ENCODE measurements at regions not wholly inside any gene's neighbourhood (a gene's known extent, or its start where the extent isn't known, plus 50 kb on each side); places are given as distances from the start of the nearest gene placed in this dataset.

DNA sequence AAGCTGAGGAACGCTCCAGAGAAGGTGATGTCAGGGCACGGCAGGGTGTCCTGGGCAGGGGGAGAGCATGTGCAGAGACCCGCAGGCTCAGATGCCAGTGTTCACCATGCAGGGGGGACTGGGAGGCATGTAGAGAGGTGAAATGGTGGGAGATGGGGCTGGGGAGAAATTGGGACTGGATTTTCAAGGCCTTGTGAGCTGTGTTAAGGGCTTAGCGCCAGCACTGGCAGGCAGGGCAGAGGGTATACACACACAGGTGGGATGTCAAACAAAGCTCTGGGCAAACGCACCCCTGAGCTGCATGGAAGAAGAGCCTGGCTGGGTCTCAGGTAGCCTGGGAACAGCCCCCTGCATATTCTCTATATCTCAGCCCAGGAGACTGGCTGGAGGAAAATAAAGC lies 282.7 kb downstream of the SHQ1 start:
- Mint-ChIP-seq H3K4me1 (ENCODE audit: unreplicated experiment) (no peaks in the 10 kb centered on the region), H3K27ac (ENCODE audit: unreplicated experiment) (no peak overlapping the region), H3K4me3 (ENCODE audit: unreplicated experiment) (no peak overlapping the region), H3K27me3 (ENCODE audit: unreplicated experiment) (no peaks in the 10 kb centered on the region), H3K9me3 (ENCODE audit: unreplicated experiment) (no peaks in the 10 kb centered on the region), H3K36me3 (ENCODE audit: unreplicated experiment) (no peaks in the 10 kb centered on the region)
- no peak for DNase-seq (ENCODE audit: extremely low spot score, unreplicated experiment)
- TF ChIP-seq, protein P1, sequence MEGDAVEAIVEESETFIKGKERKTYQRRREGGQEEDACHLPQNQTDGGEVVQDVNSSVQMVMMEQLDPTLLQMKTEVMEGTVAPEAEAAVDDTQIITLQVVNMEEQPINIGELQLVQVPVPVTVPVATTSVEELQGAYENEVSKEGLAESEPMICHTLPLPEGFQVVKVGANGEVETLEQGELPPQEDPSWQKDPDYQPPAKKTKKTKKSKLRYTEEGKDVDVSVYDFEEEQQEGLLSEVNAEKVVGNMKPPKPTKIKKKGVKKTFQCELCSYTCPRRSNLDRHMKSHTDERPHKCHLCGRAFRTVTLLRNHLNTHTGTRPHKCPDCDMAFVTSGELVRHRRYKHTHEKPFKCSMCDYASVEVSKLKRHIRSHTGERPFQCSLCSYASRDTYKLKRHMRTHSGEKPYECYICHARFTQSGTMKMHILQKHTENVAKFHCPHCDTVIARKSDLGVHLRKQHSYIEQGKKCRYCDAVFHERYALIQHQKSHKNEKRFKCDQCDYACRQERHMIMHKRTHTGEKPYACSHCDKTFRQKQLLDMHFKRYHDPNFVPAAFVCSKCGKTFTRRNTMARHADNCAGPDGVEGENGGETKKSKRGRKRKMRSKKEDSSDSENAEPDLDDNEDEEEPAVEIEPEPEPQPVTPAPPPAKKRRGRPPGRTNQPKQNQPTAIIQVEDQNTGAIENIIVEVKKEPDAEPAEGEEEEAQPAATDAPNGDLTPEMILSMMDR (IDR thresholded peaks at IDR 0.05) = no peak

- DNase-seq (ENCODE audit: extremely low spot score, unreplicated experiment) = no peak
- H3K4me1 Mint-ChIP-seq (ENCODE audit: unreplicated experiment) = no peaks in the 10 kb centered on the region
- no peak overlapping the region for H3K4me3 Mint-ChIP-seq (ENCODE audit: unreplicated experiment)
- no peaks in the 10 kb centered on the region for H3K27me3 Mint-ChIP-seq (ENCODE audit: unreplicated experiment)
- TF ChIP-seq, protein P1 (IDR thresholded peaks at IDR 0.05) = no peak
- no peak overlapping the region for H3K27ac Mint-ChIP-seq (ENCODE audit: unreplicated experiment)
- H3K36me3 Mint-ChIP-seq (ENCODE audit: unreplicated experiment) = no peaks in the 10 kb centered on the region
- no peaks in the 10 kb centered on the region for H3K9me3 Mint-ChIP-seq (ENCODE audit: unreplicated experiment)
Measured at GRCh38 chr3:72563690-72564370, 284.4 kb downstream of the SHQ1 start.

DNA sequence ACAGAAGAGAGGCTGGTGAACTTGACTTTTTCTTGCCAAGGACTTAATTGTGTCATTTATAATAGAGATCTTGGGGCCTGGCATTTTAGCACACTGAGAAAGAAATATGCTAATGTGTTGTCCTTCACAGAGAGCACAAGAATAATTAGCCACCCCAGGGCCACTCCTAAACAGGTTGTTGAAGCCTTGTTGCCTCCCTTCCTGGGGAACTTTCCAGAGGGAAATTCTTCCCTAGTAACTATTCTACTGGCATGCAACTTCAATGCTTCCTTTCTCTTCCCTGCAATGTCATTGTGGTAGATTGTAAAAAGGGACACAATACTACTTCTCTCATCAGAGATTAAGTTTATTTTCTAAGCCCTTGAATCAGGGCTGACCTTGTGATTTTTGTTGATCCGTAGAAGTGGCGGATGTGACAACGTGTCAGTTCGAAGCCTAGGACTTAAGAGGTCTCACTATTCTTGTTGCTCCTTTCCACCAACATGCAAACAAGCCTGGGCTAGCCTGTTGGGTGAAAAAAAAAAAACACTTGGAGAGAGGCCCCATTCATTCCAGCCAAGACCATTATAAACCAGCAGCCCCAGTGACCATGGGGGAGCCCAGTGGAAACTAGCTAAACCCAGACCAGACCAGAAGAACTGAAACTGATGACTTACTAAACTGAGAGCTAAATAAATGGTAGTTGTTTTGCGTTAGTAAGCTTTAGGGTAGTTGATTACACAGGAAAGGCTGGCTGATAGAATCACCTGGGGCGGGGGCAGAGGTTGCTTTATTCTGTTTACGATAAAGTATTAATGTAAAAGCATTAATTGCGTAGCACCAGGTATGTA lies 287.2 kb downstream of the SHQ1 start:
- H3K9me3 Mint-ChIP-seq (ENCODE audit: unreplicated experiment) = peaks cover 6% of the 10 kb centered on the region
- DNase-seq (ENCODE audit: extremely low spot score, unreplicated experiment) = no peak
- TF ChIP-seq, protein P1 (IDR thresholded peaks at IDR 0.05) = no peak
- H3K27me3 Mint-ChIP-seq (ENCODE audit: unreplicated experiment) = peaks cover 3% of the 10 kb centered on the region
- no peak overlapping the region for H3K4me3 Mint-ChIP-seq (ENCODE audit: unreplicated experiment)
- no peaks in the 10 kb centered on the region for H3K36me3 Mint-ChIP-seq (ENCODE audit: unreplicated experiment)
- H3K4me1 Mint-ChIP-seq (ENCODE audit: unreplicated experiment) = no peaks in the 10 kb centered on the region
- no peak overlapping the region for H3K27ac Mint-ChIP-seq (ENCODE audit: unreplicated experiment)

- DNase-seq (ENCODE audit: extremely low spot score, unreplicated experiment) = no peak
- Mint-ChIP-seq H3K27ac (ENCODE audit: unreplicated experiment) (no peak overlapping the region), H3K36me3 (ENCODE audit: unreplicated experiment) (no peaks in the 10 kb centered on the region), H3K4me3 (ENCODE audit: unreplicated experiment) (no peak overlapping the region), H3K9me3 (ENCODE audit: unreplicated experiment) (peaks cover 6% of the 10 kb centered on the region), H3K27me3 (ENCODE audit: unreplicated experiment) (peaks cover 8% of the 10 kb centered on the region), H3K4me1 (ENCODE audit: unreplicated experiment) (no peaks in the 10 kb centered on the region)
- TF ChIP-seq, protein P1 (IDR thresholded peaks at IDR 0.05) = no peak
Measured at GRCh38 chr3:72559385-72559784, 288.9 kb downstream of the SHQ1 start.

- no peaks in the 10 kb centered on the region for H3K36me3 Mint-ChIP-seq (ENCODE audit: unreplicated experiment)
- no peaks in the 10 kb centered on the region for H3K4me1 Mint-ChIP-seq (ENCODE audit: unreplicated experiment)
- H3K9me3 Mint-ChIP-seq (ENCODE audit: unreplicated experiment) = peaks cover 6% of the 10 kb centered on the region
- H3K4me3 Mint-ChIP-seq (ENCODE audit: unreplicated experiment) = no peak overlapping the region
- DNase-seq (ENCODE audit: extremely low spot score, unreplicated experiment) = no peak
- peaks cover 8% of the 10 kb centered on the region for H3K27me3 Mint-ChIP-seq (ENCODE audit: unreplicated experiment)
- H3K27ac Mint-ChIP-seq (ENCODE audit: unreplicated experiment) = no peak overlapping the region
- TF ChIP-seq, protein P1 (IDR thresholded peaks at IDR 0.05) = no peak
Measured at GRCh38 chr3:72558001-72558400, 290.2 kb downstream of the SHQ1 start.

All from osteocyte (in vitro differentiated cells).